Stimulated activated CD4-positive, alpha-beta T cell treated with anti-CD3 and anti-CD28 coated beads, Interleukin-12 subunit alpha, Interleukin-12 subunit beta, amount 100 ng/mL, for 24 hours (primary cell): ENCODE measurements at regions not wholly inside any gene's neighbourhood (a gene's known extent, or its start where the extent isn't known, plus 50 kb on each side); places are given as distances from the start of the nearest gene placed in this dataset.

Source experiments
- DNase-seq, 2 experiments: peaks; one replicate each; pipeline ENCODE4 v3.0.0-alpha.2; 2020; ENCODE audit warnings: low read depth in 2 of 2

GRCh38 chr17:77364941-77365583 is 224.3 kb downstream of the SEC14L1 start:
- DNase-seq: no peak

GRCh38 chr17:77365584-77366186 is 224.9 kb downstream of the SEC14L1 start:
- DNase-seq: no peak

GRCh38 chr17:77366206-77366557 is 225.4 kb downstream of the SEC14L1 start:
- DNase-seq: no peak

GRCh38 chr17:77366558-77367245 is 225.9 kb downstream of the SEC14L1 start:
- no peak for DNase-seq

GRCh38 chr17:77369544-77369971 is 228.8 kb downstream of the SEC14L1 start:
- DNase-seq: no peak

GRCh38 chr17:77370586-77370985 is 229.8 kb downstream of the SEC14L1 start:
- no peak for DNase-seq

GRCh38 chr17:77371117-77371887 is 230.5 kb downstream of the SEC14L1 start:
- DNase-seq: no peak

- DNase-seq: no peak
These were observed 231.2 kb downstream of the SEC14L1 start for GRCh38 chr17:77371888-77372443.

GRCh38 chr17:77372444-77373298 is 231.9 kb downstream of the SEC14L1 start:
- peak in 1 of 2 experiments; percentile 46 for DNase-seq

- no peak for DNase-seq
These were observed 232.8 kb downstream of the SEC14L1 start for GRCh38 chr17:77373299-77374169.

- peak; percentile 47 to 62 for DNase-seq
These were observed 233.6 kb downstream of the SEC14L1 start for GRCh38 chr17:77374170-77374936.

GRCh38 chr17:77375108-77375916 is 234.5 kb downstream of the SEC14L1 start:
- no peak for DNase-seq

- DNase-seq: peak in 1 of 2 experiments; percentile 72
These were observed 235.3 kb downstream of the SEC14L1 start for GRCh38 chr17:77375917-77376651.

- DNase-seq: no peak
These were observed 236.3 kb downstream of the SEC14L1 start for GRCh38 chr17:77376795-77377709.

- no peak for DNase-seq
These were observed 237.0 kb downstream of the SEC14L1 start for GRCh38 chr17:77377710-77378235.

- DNase-seq: no peak
These were observed 237.7 kb downstream of the SEC14L1 start for GRCh38 chr17:77378318-77379064.
